Panc1 (cell line): ENCODE measurements at regions not wholly inside any gene's neighbourhood (a gene's known extent, or its start where the extent isn't known, plus 50 kb on each side); places are given as distances from the start of the nearest gene placed in this dataset.

ENCODE experiments used
- ATAC-seq: fragments of 200-7000 bp; cut with Tn5 transposase; 2 replicates; pipeline ENCODE4 v1.9.1; 2020; ENCODE audit warnings: mild to moderate bottlenecking, moderate library complexity
- BruUV-seq: library from RNA; stranded (reverse); fragments of 400-500 nt; replicated peaks from 2 replicates; lab custom pipeline; 2021; lab: Mats Ljungman, UMichigan
- CTCF ChIA-PET: fragments of 300-600 bp; sonication (Branson Sonifier 250); formaldehyde crosslinking; loops from one replicate; lab custom pipeline; 2022; ENCODE audit warnings: antibody characterized with exemption; lab: Charles Lee
- POLR2A ChIA-PET: fragments of 300-600 bp; sonication (Branson Sonifier 250); formaldehyde crosslinking; loops from one replicate; lab custom pipeline; 2022; ENCODE audit warnings: antibody characterized with exemption; lab: Charles Lee
- DNase-seq: peaks from one replicate; pipeline ENCODE4 v3.0.0-alpha.2; 2010; ENCODE audit warnings: low read depth, low spot score
- H3K27ac ChIP-seq: 2 replicates; pipeline ENCODE4 v1.5.1; 2011; ENCODE audit warnings: mild to moderate bottlenecking, low read length, inconsistent platforms
- H3K27me3 ChIP-seq: fragments of 200-500 bp; sonication (Bioruptor generic); 2 replicates; pipeline ENCODE4 v1.6.0; 2014; ENCODE audit warnings: low read length, inconsistent platforms; ENCODE audit not compliant: control insufficient read depth, insufficient read depth
- H3K36me3 ChIP-seq: fragments of 200-500 bp; sonication (Bioruptor generic); 2 replicates; pipeline ENCODE4 v1.5.1; 2014; ENCODE audit warnings: inconsistent platforms, mild to moderate bottlenecking, low read length, moderate library complexity; ENCODE audit not compliant: control insufficient read depth, insufficient read depth
- H3K4me1 ChIP-seq: 2 replicates; pipeline ENCODE4 v1.5.1; 2011; ENCODE audit warnings: inconsistent platforms, mild to moderate bottlenecking, low read length, moderate library complexity; ENCODE audit not compliant: control insufficient read depth, insufficient read depth
- H3K4me3 ChIP-seq, 2 experiments: 2 replicates each; pipeline ENCODE4 v1.5.1; 2011 to 2012; ENCODE audit warnings: low read depth in 2 of 2, low read length in 2 of 2, mild to moderate bottlenecking in 2 of 2, inconsistent platforms in 1 of 2, moderate library complexity in 1 of 2
- H3K9me3 ChIP-seq: fragments of 200-500 bp; sonication (Bioruptor generic); 2 replicates; pipeline ENCODE4 v1.5.1; 2014; ENCODE audit warnings: low read depth, mild to moderate bottlenecking, inconsistent platforms, low read length, moderate library complexity; ENCODE audit not compliant: control insufficient read depth, insufficient read depth
- POLR2AphosphoS5 ChIP-seq: IDR thresholded peaks from 2 replicates; pipeline ENCODE4 v1.6.1; 2012; ENCODE audit warnings: mild to moderate bottlenecking, low read depth, low read length, moderate library complexity
- SIN3A ChIP-seq: IDR thresholded peaks from 2 replicates; pipeline ENCODE4 v1.6.1; 2012; ENCODE audit warnings: low read depth, mild to moderate bottlenecking, low read length, moderate library complexity, borderline replicate concordance; ENCODE audit not compliant: insufficient read depth
- TCF7L2 ChIP-seq: IDR thresholded peaks from 2 replicates; pipeline ENCODE4 v1.6.1; 2011; ENCODE audit warnings: mild to moderate bottlenecking, low read depth, low read length, inconsistent platforms
- in situ Hi-C: cut with HindIII; loops from 2 replicates; pipeline ENCODE4 v1.10.0; 2016; ENCODE audit warnings: low sequenced_read_pairs, low pct_unique_long_range_greater_than_20kb
- intact Hi-C: fragments of 100-400 bp; cut with micrococcal nuclease; formaldehyde crosslinking; loops from one replicate; pipeline ENCODE4 v1.10.0; 2022; ENCODE audit not compliant: unreplicated experiment
- TF ChIP-seq, protein P1 (sequence below), 2 experiments: IDR thresholded peaks; 2 replicates each; pipeline ENCODE4 v1.6.1; 2011 to 2012; ENCODE audit warnings: low read depth in 2 of 2, control low read depth in 1 of 2, low read length in 1 of 2, mild to moderate bottlenecking in 1 of 2, moderate library complexity in 1 of 2; ENCODE audit not compliant: insufficient read depth in 1 of 2
- TF ChIP-seq, protein P2 (sequence below): fragments of 450-650 bp; IDR thresholded peaks from 2 replicates; pipeline ENCODE4 v1.5.1; 2017; ENCODE audit warnings: mild to moderate bottlenecking

DNA sequence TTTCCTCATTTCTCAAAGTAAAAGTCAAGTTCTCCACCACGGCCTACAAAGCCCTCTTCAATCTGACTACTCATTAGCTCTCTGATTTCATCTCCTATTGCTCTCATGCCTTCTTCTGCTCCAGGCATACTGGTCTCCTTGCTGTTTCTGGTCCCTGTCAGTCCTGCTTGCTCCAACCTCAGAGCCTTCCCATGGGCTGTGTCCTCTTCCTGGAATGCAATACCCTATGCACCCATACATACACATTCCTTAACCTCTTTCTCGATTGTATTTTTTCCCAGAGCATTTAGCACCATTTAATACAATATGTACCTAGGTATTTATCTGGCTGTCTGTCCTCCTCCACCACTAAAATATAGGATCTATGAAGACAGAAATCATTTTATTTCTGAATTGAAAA, 385.2 kb downstream of the GASK1B start:
- DNase-seq (no peak), ATAC-seq (no peak)
- intact Hi-C loops: no loop called here
- CTCF ChIA-PET: no interaction called here
- Histone ChIP-seq H3K9me3 (no peaks in the 10 kb centered on the region), H3K4me3 (no peak overlapping the region), H3K4me1 (no peaks in the 10 kb centered on the region), H3K36me3 (no peaks in the 10 kb centered on the region), H3K27ac (no peak overlapping the region), H3K27me3 (no peaks in the 10 kb centered on the region)
- POLR2A ChIA-PET: no interaction called here
- in situ Hi-C loops: no loop called here
- TF ChIP-seq SIN3A (no peak), TCF7L2 (no peak), POLR2AphosphoS5 (no peak)
- TF ChIP-seq, protein P1, sequence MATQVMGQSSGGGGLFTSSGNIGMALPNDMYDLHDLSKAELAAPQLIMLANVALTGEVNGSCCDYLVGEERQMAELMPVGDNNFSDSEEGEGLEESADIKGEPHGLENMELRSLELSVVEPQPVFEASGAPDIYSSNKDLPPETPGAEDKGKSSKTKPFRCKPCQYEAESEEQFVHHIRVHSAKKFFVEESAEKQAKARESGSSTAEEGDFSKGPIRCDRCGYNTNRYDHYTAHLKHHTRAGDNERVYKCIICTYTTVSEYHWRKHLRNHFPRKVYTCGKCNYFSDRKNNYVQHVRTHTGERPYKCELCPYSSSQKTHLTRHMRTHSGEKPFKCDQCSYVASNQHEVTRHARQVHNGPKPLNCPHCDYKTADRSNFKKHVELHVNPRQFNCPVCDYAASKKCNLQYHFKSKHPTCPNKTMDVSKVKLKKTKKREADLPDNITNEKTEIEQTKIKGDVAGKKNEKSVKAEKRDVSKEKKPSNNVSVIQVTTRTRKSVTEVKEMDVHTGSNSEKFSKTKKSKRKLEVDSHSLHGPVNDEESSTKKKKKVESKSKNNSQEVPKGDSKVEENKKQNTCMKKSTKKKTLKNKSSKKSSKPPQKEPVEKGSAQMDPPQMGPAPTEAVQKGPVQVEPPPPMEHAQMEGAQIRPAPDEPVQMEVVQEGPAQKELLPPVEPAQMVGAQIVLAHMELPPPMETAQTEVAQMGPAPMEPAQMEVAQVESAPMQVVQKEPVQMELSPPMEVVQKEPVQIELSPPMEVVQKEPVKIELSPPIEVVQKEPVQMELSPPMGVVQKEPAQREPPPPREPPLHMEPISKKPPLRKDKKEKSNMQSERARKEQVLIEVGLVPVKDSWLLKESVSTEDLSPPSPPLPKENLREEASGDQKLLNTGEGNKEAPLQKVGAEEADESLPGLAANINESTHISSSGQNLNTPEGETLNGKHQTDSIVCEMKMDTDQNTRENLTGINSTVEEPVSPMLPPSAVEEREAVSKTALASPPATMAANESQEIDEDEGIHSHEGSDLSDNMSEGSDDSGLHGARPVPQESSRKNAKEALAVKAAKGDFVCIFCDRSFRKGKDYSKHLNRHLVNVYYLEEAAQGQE (IDR thresholded peaks at IDR 0.05; ENCODE audit: insufficient read depth in 1 of 2, low read depth in 2 of 2, low read length in 1 of 2): no peak
- TF ChIP-seq, protein P2, sequence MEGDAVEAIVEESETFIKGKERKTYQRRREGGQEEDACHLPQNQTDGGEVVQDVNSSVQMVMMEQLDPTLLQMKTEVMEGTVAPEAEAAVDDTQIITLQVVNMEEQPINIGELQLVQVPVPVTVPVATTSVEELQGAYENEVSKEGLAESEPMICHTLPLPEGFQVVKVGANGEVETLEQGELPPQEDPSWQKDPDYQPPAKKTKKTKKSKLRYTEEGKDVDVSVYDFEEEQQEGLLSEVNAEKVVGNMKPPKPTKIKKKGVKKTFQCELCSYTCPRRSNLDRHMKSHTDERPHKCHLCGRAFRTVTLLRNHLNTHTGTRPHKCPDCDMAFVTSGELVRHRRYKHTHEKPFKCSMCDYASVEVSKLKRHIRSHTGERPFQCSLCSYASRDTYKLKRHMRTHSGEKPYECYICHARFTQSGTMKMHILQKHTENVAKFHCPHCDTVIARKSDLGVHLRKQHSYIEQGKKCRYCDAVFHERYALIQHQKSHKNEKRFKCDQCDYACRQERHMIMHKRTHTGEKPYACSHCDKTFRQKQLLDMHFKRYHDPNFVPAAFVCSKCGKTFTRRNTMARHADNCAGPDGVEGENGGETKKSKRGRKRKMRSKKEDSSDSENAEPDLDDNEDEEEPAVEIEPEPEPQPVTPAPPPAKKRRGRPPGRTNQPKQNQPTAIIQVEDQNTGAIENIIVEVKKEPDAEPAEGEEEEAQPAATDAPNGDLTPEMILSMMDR: no peak
- no TSS peak for BruUV-seq

DNA sequence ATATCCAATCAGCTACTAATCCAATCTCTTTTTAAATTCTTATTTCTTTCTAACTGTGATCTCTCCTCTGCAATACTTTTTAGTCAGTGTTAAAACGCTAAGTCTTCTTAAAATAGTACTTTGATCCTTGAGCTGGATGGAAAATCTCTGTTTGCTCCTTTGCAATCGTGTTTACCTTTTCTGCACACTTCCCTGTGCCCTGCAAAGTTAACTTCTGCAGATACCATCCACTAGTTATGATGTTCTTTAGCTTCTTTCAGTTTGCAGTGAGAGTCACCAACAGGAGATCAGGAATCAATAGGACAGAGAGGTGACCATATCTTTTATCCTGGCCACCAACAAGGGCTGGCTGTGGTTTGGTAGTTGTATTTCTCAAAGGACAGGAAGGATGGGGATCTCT, 391.5 kb downstream of the GASK1B start:
- CTCF ChIA-PET: no interaction called here
- Histone ChIP-seq H3K4me1 (no peaks in the 10 kb centered on the region), H3K36me3 (no peaks in the 10 kb centered on the region), H3K9me3 (no peaks in the 10 kb centered on the region), H3K4me3 (no peak overlapping the region), H3K27me3 (no peaks in the 10 kb centered on the region), H3K27ac (no peak overlapping the region)
- POLR2A ChIA-PET: no interaction called here
- TF ChIP-seq POLR2AphosphoS5 (no peak), TCF7L2 (no peak)
- ATAC-seq: no peak
- no peak for DNase-seq
- intact Hi-C loops: no loop called here
- BruUV-seq: no TSS peak
- in situ Hi-C loops: no loop called here

DNA sequence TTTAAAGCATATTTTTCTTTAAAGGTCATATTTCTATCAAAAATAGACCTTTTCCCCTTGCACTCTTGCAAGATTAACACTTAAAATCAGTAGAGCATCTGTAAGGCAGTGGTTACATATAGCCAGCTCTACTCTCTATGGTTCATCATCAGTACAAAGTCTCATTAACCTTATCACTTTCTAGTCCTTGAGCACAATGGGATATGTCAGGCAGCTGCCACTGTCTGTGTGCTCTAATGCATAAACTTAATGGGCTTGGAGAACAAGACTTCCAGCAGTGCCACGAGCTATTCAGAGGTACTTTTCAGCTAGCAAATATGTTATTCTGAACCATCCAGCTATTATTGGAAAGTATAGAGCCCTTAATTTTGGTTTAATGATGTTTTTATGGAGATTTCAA, 393.7 kb downstream of the GASK1B start:
- no TSS peak for BruUV-seq
- H3K27ac ChIP-seq: no peak overlapping the region
- H3K4me1 ChIP-seq: no peaks in the 10 kb centered on the region
- TF ChIP-seq, protein P1 (IDR thresholded peaks at IDR 0.05; ENCODE audit: insufficient read depth in 1 of 2, low read depth in 2 of 2, low read length in 1 of 2): no peak
- TF ChIP-seq, protein P2: no peak
- TF ChIP-seq POLR2AphosphoS5 (no peak), SIN3A (no peak), TCF7L2 (no peak)
- intact Hi-C loops (no loop called here), in situ Hi-C loops (no loop called here)
- DNase-seq: no peak
- no peak for ATAC-seq
- ChIA-PET POLR2A (no interaction called here), CTCF (no interaction called here)
- no peaks in the 10 kb centered on the region for H3K27me3 ChIP-seq
- H3K9me3 ChIP-seq: no peaks in the 10 kb centered on the region
- H3K36me3 ChIP-seq: no peaks in the 10 kb centered on the region
- H3K4me3 ChIP-seq: no peak overlapping the region
